ENCODE measurements at regions not wholly inside any gene's neighbourhood (a gene's known extent, or its start where the extent isn't known, plus 50 kb on each side); places are given as distances from the start of the nearest gene placed in this dataset.

DNA sequence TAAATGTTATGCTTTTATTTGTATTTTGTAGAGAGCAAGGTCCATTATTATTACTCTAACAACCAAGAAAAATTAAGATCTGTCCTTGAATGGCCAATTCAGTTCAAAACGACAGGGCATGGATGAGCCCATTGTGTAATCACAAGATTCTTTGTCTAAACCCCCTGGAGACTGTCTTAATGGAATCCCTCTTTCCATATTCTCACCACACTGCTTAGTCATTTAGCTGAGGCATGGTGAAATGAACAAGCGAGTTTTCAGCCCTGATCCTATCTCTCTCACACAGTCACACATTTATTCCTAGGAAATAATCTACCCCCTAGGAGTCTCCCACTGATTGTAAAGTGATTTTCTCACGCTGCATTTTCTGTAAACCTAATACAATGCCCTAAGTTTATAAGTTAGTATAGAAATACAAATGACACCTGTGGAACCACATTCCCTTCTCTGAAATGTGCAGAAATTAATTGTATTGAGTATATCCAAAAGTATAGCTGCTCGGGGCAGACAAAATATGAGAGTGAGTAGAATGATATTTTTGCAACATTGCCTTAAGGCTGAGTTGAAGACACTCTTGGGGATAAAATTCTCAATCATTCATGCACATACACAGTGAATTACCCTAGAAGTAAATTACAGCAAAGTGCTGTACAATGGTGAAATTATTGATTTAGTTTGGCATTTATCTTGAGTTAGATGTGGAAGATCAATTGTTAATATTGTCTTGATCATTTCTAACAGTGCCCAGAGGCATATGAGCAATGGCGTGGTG lies 119.7 kb upstream of the PCDH7 start:
- Histone ChIP-seq H3K9me3 (replicated peaks in 1 of 2; ENCODE audit: control insufficient read depth in 2 of 2, insufficient read depth in 1 of 2, low read depth in 1 of 2, low read length in 2 of 2) (no peaks in the 10 kb centered on the region), H2BK5ac (ENCODE audit: low read length) (no peak overlapping the region), H3K4me1 (ENCODE audit: control insufficient read depth in 2 of 2, insufficient read depth in 1 of 2, low read depth in 1 of 2, low read length in 2 of 2) (peaks cover 0 to under 1% of the 10 kb centered on the region in 2 donors), H3K36me3 (replicated peaks in 1 of 2; ENCODE audit: control insufficient read depth in 2 of 2, insufficient read depth in 2 of 2, low read length in 2 of 2) (no peaks in the 10 kb centered on the region), H3K4me3 (ENCODE audit: low read length in 2 of 2) (no peak overlapping the region), H3K23ac (ENCODE audit: low read depth, low read length, poor library complexity) (no peak overlapping the region), H4K8ac (ENCODE audit: low read depth, low read length) (no peak overlapping the region), H3K4me2 (ENCODE audit: insufficient read depth, low read length, poor library complexity, severe bottlenecking) (no peak overlapping the region), H3K18ac (ENCODE audit: low read length) (no peak overlapping the region), H3K9ac (ENCODE audit: low read depth, low read length, poor library complexity) (no peak overlapping the region), H2BK120ac (ENCODE audit: low read depth, low read length) (no peak overlapping the region), H3K79me1 (ENCODE audit: low read depth, low read length) (no peaks in the 10 kb centered on the region), H2AK5ac (ENCODE audit: low read depth, low read length) (no peak overlapping the region), H2BK15ac (ENCODE audit: low read length) (no peak overlapping the region), H3K27me3 (ENCODE audit: control insufficient read depth in 3 of 3, insufficient read depth in 3 of 3, low read depth in 1 of 3, low read length in 3 of 3) (no peaks in the 10 kb centered on the region), H2AFZ (ENCODE audit: low read length) (peak overlapping the region; percentile 41), H3K27ac (replicated peaks; ENCODE audit: low read length) (no peak overlapping the region), H3K14ac (ENCODE audit: low read length) (no peak overlapping the region), H3K4ac (ENCODE audit: low read length) (no peak overlapping the region), H4K91ac (ENCODE audit: low read depth, low read length, poor library complexity) (no peak overlapping the region), H2BK12ac (ENCODE audit: low read length) (no peak overlapping the region)
- DNase-seq (ENCODE audit: low spot score): peak; percentile 14
- no CpG with 5 or more reads among the region's 5 CpGs for WGBS, 2 donors (ENCODE audit: extremely low coverage in 2 of 2, insufficient read length in 2 of 2, insufficient replicate concordance in 1 of 2)

DNA sequence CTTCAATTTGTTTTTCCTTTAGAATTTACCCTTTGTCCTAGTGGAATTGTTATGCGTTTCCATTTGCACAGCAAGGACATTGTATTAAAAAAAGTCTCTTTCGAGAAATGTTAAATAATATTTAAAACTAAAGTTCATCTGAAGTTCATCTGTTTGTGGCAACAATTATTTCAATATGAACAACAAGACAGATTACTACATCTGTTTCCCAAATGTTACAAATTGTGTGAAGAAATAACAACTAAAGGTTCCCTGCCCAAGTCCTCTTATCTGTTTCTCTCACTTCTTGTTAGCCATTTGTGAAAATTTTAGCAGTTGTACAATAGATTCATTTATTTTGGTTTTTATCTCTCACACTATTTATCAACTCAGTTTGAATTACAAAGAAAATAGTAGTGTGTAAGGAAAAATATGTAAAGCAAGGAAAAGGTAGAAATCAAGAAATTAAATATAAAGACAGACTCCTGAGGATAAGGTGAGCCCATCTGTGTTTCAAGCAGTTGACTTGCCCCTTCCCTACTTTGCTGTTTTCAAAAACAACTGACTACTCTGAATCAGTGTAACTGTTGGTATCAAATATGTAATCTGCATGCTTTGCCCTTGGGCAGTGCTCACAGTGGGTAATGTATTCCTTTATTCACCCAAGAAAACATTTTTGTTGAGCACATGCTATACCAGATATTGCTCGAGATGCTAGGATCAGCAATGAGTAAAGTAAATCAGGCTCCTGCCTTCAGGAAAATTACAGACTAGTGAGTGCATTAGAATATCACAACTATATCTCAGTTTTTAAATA lies 118.9 kb upstream of the PCDH7 start:
- no peak overlapping the region for H3K27ac ChIP-seq (replicated peaks; ENCODE audit: low read length)
- no peak overlapping the region for H3K4me2 ChIP-seq (ENCODE audit: insufficient read depth, low read length, poor library complexity, severe bottlenecking)
- no peak overlapping the region for H4K91ac ChIP-seq (ENCODE audit: low read depth, low read length, poor library complexity)
- H3K4ac ChIP-seq (ENCODE audit: low read length): no peak overlapping the region
- no peak overlapping the region for H2BK5ac ChIP-seq (ENCODE audit: low read length)
- H3K4me1 ChIP-seq (ENCODE audit: control insufficient read depth in 2 of 2, insufficient read depth in 1 of 2, low read depth in 1 of 2, low read length in 2 of 2): peaks cover 0 to 3% of the 10 kb centered on the region in 2 donors
- H4K8ac ChIP-seq (ENCODE audit: low read depth, low read length): no peak overlapping the region
- WGBS, 2 donors (ENCODE audit: extremely low coverage in 2 of 2, insufficient read length in 2 of 2, insufficient replicate concordance in 1 of 2): no CpG with 5 or more reads among the region's 3 CpGs
- no peaks in the 10 kb centered on the region for H3K36me3 ChIP-seq (replicated peaks in 1 of 2; ENCODE audit: control insufficient read depth in 2 of 2, insufficient read depth in 2 of 2, low read length in 2 of 2)
- H3K9ac ChIP-seq (ENCODE audit: low read depth, low read length, poor library complexity): no peak overlapping the region
- H2AK5ac ChIP-seq (ENCODE audit: low read depth, low read length): no peak overlapping the region
- no peak overlapping the region for H3K14ac ChIP-seq (ENCODE audit: low read length)
- H3K9me3 ChIP-seq (replicated peaks in 1 of 2; ENCODE audit: control insufficient read depth in 2 of 2, insufficient read depth in 1 of 2, low read depth in 1 of 2, low read length in 2 of 2): no peaks in the 10 kb centered on the region
- no peaks in the 10 kb centered on the region for H3K27me3 ChIP-seq (ENCODE audit: control insufficient read depth in 3 of 3, insufficient read depth in 3 of 3, low read depth in 1 of 3, low read length in 3 of 3)
- no peak overlapping the region for H2BK12ac ChIP-seq (ENCODE audit: low read length)
- no peak overlapping the region for H2BK120ac ChIP-seq (ENCODE audit: low read depth, low read length)
- no peak overlapping the region for H3K4me3 ChIP-seq (ENCODE audit: low read length in 2 of 2)
- H2AFZ ChIP-seq (ENCODE audit: low read length): no peak overlapping the region
- H3K18ac ChIP-seq (ENCODE audit: low read length): no peak overlapping the region
- no peak for DNase-seq (ENCODE audit: low spot score)
- no peaks in the 10 kb centered on the region for H3K79me1 ChIP-seq (ENCODE audit: low read depth, low read length)
- no peak overlapping the region for H2BK15ac ChIP-seq (ENCODE audit: low read length)
- no peak overlapping the region for H3K23ac ChIP-seq (ENCODE audit: low read depth, low read length, poor library complexity)

DNA sequence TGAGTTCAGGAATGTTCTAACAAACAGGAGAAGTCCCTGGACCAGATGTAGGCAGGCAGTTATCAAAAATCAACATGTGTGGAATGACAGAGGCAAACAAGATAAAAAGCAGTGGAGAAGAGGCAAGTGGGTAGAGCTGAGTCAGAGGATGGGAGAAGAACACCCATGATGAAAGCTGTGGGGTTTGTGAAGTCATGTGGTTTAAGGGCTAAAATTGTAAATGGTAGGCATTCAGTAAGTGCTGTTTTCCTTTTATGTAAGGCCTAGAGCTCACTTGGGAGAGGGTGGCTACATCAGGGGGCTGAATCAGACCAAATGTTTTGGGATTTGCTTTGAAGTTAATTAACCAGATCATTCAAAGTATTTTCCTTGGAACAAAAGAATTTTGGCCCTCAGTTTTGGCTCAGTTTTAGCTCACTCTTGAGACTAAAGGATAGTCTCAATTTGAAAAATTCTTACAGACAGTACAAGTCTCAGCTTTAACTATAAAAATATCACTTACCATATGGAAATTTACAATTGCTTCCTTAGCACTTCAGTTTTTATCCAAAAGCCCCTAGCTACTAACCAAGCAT lies 114.5 kb upstream of the PCDH7 start:
- Histone ChIP-seq H4K8ac (ENCODE audit: low read depth, low read length) (no peak overlapping the region), H2AK5ac (ENCODE audit: low read depth, low read length) (no peak overlapping the region), H3K4me3 (ENCODE audit: low read length in 2 of 2) (no peak overlapping the region), H2BK5ac (ENCODE audit: low read length) (no peak overlapping the region), H2BK12ac (ENCODE audit: low read length) (no peak overlapping the region), H3K27me3 (ENCODE audit: control insufficient read depth in 3 of 3, insufficient read depth in 3 of 3, low read depth in 1 of 3, low read length in 3 of 3) (no peaks in the 10 kb centered on the region), H2AFZ (ENCODE audit: low read length) (peak overlapping the region; percentile 45), H3K4ac (ENCODE audit: low read length) (no peak overlapping the region), H3K4me1 (ENCODE audit: control insufficient read depth in 2 of 2, insufficient read depth in 1 of 2, low read depth in 1 of 2, low read length in 2 of 2) (peaks cover 0 to 3% of the 10 kb centered on the region in 2 donors), H3K9me3 (replicated peaks in 1 of 2; ENCODE audit: control insufficient read depth in 2 of 2, insufficient read depth in 1 of 2, low read depth in 1 of 2, low read length in 2 of 2) (no peaks in the 10 kb centered on the region), H3K4me2 (ENCODE audit: insufficient read depth, low read length, poor library complexity, severe bottlenecking) (no peak overlapping the region), H3K18ac (ENCODE audit: low read length) (no peak overlapping the region), H3K23ac (ENCODE audit: low read depth, low read length, poor library complexity) (no peak overlapping the region), H3K14ac (ENCODE audit: low read length) (no peak overlapping the region), H3K36me3 (replicated peaks in 1 of 2; ENCODE audit: control insufficient read depth in 2 of 2, insufficient read depth in 2 of 2, low read length in 2 of 2) (no peaks in the 10 kb centered on the region), H4K91ac (ENCODE audit: low read depth, low read length, poor library complexity) (no peak overlapping the region), H3K9ac (ENCODE audit: low read depth, low read length, poor library complexity) (no peak overlapping the region), H2BK120ac (ENCODE audit: low read depth, low read length) (no peak overlapping the region), H2BK15ac (ENCODE audit: low read length) (no peak overlapping the region), H3K27ac (replicated peaks; ENCODE audit: low read length) (no peak overlapping the region), H3K79me1 (ENCODE audit: low read depth, low read length) (no peaks in the 10 kb centered on the region)
- no peak for DNase-seq (ENCODE audit: low spot score)

DNA sequence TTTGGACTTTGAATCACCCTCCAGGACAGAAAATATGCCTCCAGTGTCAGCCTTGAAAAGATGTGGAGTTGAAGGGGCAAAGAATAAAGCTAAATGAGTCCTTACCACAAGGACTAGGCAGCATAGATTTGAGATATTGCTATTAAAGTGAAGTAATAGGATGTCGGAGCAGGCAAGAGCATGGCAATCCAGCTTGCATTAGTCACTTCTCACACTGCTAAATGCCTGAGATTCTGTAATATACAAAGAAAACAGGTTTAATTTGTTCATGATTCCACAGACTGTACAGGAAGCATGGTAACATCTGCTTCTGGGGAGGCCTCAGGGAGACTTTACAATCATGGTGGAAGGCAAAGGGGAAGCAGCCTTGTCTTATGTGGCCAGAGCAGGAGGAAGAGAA lies 109.8 kb upstream of the PCDH7 start:
- no peak overlapping the region for H2AK5ac ChIP-seq (ENCODE audit: low read depth, low read length)
- no peak overlapping the region for H3K4me3 ChIP-seq (ENCODE audit: low read length in 2 of 2)
- H3K23ac ChIP-seq (ENCODE audit: low read depth, low read length, poor library complexity): no peak overlapping the region
- no peak overlapping the region for H4K8ac ChIP-seq (ENCODE audit: low read depth, low read length)
- H3K4me1 ChIP-seq (ENCODE audit: control insufficient read depth in 2 of 2, insufficient read depth in 1 of 2, low read depth in 1 of 2, low read length in 2 of 2): peaks cover 0 to 3% of the 10 kb centered on the region in 2 donors
- H3K79me1 ChIP-seq (ENCODE audit: low read depth, low read length): no peaks in the 10 kb centered on the region
- H4K91ac ChIP-seq (ENCODE audit: low read depth, low read length, poor library complexity): no peak overlapping the region
- no peak overlapping the region for H3K18ac ChIP-seq (ENCODE audit: low read length)
- no CpG with 5 or more reads among the region's 1 CpG for WGBS, 2 donors (ENCODE audit: extremely low coverage in 2 of 2, insufficient read length in 2 of 2, insufficient replicate concordance in 1 of 2)
- no peak overlapping the region for H2BK15ac ChIP-seq (ENCODE audit: low read length)
- H3K14ac ChIP-seq (ENCODE audit: low read length): no peak overlapping the region
- H2BK120ac ChIP-seq (ENCODE audit: low read depth, low read length): no peak overlapping the region
- no peaks in the 10 kb centered on the region for H3K9me3 ChIP-seq (replicated peaks in 1 of 2; ENCODE audit: control insufficient read depth in 2 of 2, insufficient read depth in 1 of 2, low read depth in 1 of 2, low read length in 2 of 2)
- no peaks in the 10 kb centered on the region for H3K27me3 ChIP-seq (ENCODE audit: control insufficient read depth in 3 of 3, insufficient read depth in 3 of 3, low read depth in 1 of 3, low read length in 3 of 3)
- H3K9ac ChIP-seq (ENCODE audit: low read depth, low read length, poor library complexity): no peak overlapping the region
- H2AFZ ChIP-seq (ENCODE audit: low read length): no peak overlapping the region
- no peak overlapping the region for H3K27ac ChIP-seq (replicated peaks; ENCODE audit: low read length)
- H2BK12ac ChIP-seq (ENCODE audit: low read length): no peak overlapping the region
- no peak for DNase-seq (ENCODE audit: low spot score)
- H2BK5ac ChIP-seq (ENCODE audit: low read length): no peak overlapping the region
- H3K36me3 ChIP-seq (replicated peaks in 1 of 2; ENCODE audit: control insufficient read depth in 2 of 2, insufficient read depth in 2 of 2, low read length in 2 of 2): no peaks in the 10 kb centered on the region
- no peak overlapping the region for H3K4ac ChIP-seq (ENCODE audit: low read length)
- H3K4me2 ChIP-seq (ENCODE audit: insufficient read depth, low read length, poor library complexity, severe bottlenecking): no peak overlapping the region
